Coronary artery (tissue), 2 donors: ENCODE measurements at regions not wholly inside any gene's neighbourhood (a gene's known extent, or its start where the extent isn't known, plus 50 kb on each side); places are given as distances from the start of the nearest gene placed in this dataset.

ENCODE experiments used
- DNase-seq: peaks from one replicate; pipeline ENCODE4 v3.0.0-alpha.2; 2017; ENCODE audit warnings: low spot score
- H3K27ac ChIP-seq, 2 donors: fragments of 200-600 bp; sonication (generic); one replicate each; pipeline ENCODE4 v1.5.1; 2016 to 2019
- H3K4me3 ChIP-seq: fragments of 200-600 bp; sonication (generic); 2 replicates; pipeline ENCODE4 v1.5.1; 2016; ENCODE audit warnings: mild to moderate bottlenecking, moderate library complexity
- CTCF ChIP-seq: fragments of 200-600 bp; sonication (generic); IDR thresholded peaks from one replicate; pipeline ENCODE4 v1.5.1; 2019; ENCODE audit warnings: antibody characterized with exemption

- H3K4me3 ChIP-seq: no peak overlapping the region
- H3K27ac ChIP-seq: no peak overlapping the region
- peak; percentile 92 for DNase-seq
- peak; percentile 84 for TF ChIP-seq CTCF
These were observed 82.3 kb upstream of the GPR26 start for GRCh38 chr10:123583639-123584418.

- TF ChIP-seq CTCF: no peak
- no peak overlapping the region for H3K4me3 ChIP-seq
- no peak for DNase-seq
- H3K27ac ChIP-seq: no peak overlapping the region
These were observed 81.8 kb upstream of the GPR26 start for GRCh38 chr10:123584419-123584775.

GRCh38 chr10:123585477-123586445 lies 80.4 kb upstream of the GPR26 start:
- DNase-seq: no peak

GRCh38 chr10:123587110-123587509 lies 79.0 kb upstream of the GPR26 start:
- no peak for TF ChIP-seq CTCF
- H3K27ac ChIP-seq: no peak overlapping the region
- DNase-seq: no peak
- H3K4me3 ChIP-seq: no peak overlapping the region

More at GRCh38 chr10:123585477-123586445, 80.4 kb upstream of the GPR26 start:
- H3K27ac ChIP-seq: no peak overlapping the region
- no peak for TF ChIP-seq CTCF
- no peak overlapping the region for H3K4me3 ChIP-seq

- no peak for TF ChIP-seq CTCF
- Histone ChIP-seq H3K27ac (no peak overlapping the region), H3K4me3 (no peak overlapping the region)
- no peak for DNase-seq
These were observed 77.7 kb upstream of the GPR26 start for GRCh38 chr10:123588386-123588914.

GRCh38 chr10:123595661-123596060 lies 70.5 kb upstream of the GPR26 start:
- TF ChIP-seq CTCF: no peak
- no peak for DNase-seq
- Histone ChIP-seq H3K4me3 (no peak overlapping the region), H3K27ac (no peak overlapping the region)
